LNCaP clone FGC (cell line): ENCODE measurements at regions not wholly inside any gene's neighbourhood (a gene's known extent, or its start where the extent isn't known, plus 50 kb on each side); places are given as distances from the start of the nearest gene placed in this dataset.

Experiments used
- DNase-seq: peaks from one replicate; pipeline ENCODE4 v3.0.0-alpha.2; 2011; ENCODE audit warnings: low read depth
- H3K4me3 ChIP-seq: 2 replicates; pipeline ENCODE4 v1.5.1; 2011; ENCODE audit warnings: mild to moderate bottlenecking, low read depth, low read length, control low read depth
- TF ChIP-seq, protein P1 (sequence below): IDR thresholded peaks from 2 replicates; pipeline ENCODE4 v1.5.1; 2012; ENCODE audit warnings: mild to moderate bottlenecking; ENCODE audit not compliant: control insufficient read depth, insufficient read depth; ENCODE audit errors: extremely low read depth

GRCh38 chr1:208551633-208552320, 307.6 kb upstream of the PLXNA2 start:
- TF ChIP-seq, protein P1, sequence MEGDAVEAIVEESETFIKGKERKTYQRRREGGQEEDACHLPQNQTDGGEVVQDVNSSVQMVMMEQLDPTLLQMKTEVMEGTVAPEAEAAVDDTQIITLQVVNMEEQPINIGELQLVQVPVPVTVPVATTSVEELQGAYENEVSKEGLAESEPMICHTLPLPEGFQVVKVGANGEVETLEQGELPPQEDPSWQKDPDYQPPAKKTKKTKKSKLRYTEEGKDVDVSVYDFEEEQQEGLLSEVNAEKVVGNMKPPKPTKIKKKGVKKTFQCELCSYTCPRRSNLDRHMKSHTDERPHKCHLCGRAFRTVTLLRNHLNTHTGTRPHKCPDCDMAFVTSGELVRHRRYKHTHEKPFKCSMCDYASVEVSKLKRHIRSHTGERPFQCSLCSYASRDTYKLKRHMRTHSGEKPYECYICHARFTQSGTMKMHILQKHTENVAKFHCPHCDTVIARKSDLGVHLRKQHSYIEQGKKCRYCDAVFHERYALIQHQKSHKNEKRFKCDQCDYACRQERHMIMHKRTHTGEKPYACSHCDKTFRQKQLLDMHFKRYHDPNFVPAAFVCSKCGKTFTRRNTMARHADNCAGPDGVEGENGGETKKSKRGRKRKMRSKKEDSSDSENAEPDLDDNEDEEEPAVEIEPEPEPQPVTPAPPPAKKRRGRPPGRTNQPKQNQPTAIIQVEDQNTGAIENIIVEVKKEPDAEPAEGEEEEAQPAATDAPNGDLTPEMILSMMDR, result no peak
- no peak overlapping the region for H3K4me3 ChIP-seq
- DNase-seq, result no peak

GRCh38 chr1:208552928-208553327, 308.7 kb upstream of the PLXNA2 start:
- no peak for DNase-seq
- H3K4me3 ChIP-seq, result no peak overlapping the region
- TF ChIP-seq, protein P1, result no peak

GRCh38 chr1:208556461-208556860, 312.3 kb upstream of the PLXNA2 start:
- TF ChIP-seq, protein P1, result no peak
- DNase-seq, result no peak
- H3K4me3 ChIP-seq, result no peak overlapping the region

DNA sequence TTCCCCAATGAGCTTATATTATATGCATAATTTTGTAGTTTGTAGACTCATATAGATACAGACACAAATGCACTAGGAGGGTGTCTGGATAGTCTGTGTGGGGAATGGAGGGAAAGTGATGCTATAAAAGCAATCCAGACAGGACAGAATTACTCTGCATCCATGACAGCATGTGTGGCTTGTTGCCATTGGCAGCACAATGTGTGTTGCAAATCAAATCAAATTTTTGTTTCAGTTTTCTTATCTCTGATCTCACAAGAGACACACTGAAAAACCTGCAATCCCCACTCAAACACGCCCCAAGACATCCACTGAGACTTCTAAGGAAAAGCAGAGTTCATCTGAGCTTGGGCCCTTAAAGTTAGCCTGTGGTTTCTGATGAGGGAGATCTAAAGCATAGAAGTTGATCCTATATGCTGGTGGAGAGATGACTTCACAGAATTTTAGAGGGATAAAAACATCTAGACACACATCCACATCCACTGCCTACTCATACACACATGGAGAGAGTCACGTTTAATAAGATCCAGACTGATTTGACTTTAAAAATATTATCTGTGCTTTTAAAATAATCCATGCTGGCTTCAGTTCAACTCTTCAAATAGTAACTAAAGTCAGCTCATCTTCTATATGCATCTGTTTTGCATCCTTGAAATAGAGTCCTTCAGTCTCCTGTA, 313.0 kb upstream of the PLXNA2 start:
- no peak for DNase-seq
- TF ChIP-seq, protein P1, result no peak
- no peak overlapping the region for H3K4me3 ChIP-seq

- no peak overlapping the region for H3K4me3 ChIP-seq
- no peak for DNase-seq
- TF ChIP-seq, protein P1, result no peak
Measured at GRCh38 chr1:208557723-208558094, 313.5 kb upstream of the PLXNA2 start.

DNA sequence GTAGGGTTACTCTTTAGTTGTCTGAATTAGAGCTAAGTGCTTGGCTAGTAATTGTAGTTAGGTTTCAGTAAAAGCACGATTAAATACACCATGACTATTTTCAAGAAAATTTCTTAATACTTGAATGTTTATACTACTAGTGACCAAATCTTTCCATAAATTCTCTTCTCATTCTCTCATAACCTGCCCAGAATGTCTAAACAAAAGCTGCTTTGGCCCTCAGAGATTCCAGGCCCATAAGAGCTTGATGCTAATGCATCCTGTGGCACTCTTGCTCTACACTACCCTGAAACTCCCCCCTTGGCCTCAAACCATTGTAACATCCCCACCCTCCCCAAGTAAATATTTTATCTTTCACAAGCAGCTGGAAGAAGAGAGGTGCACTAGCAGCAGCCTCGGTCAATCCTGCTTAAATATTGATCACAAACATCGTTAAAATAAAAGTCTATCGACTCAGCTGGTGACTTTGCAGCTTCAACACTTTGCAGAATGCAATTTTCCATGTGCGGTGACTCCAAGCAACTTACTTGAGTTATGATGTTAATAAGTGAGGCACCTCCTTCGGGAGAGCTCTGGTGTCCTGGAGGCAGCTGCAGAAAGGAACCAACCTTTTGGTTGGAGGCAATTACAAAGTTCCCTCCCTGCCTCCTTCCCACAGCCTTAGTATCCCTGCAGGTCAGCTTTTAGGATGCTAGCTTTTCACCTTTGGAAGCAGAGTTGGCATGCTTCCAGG, 315.6 kb upstream of the PLXNA2 start:
- TF ChIP-seq, protein P1, result no peak
- H3K4me3 ChIP-seq, result no peak overlapping the region
- no peak for DNase-seq
